GM12864 (cell line): ENCODE measurements at regions not wholly inside any gene's neighbourhood (a gene's known extent, or its start where the extent isn't known, plus 50 kb on each side); places are given as distances from the start of the nearest gene placed in this dataset.

Experiments used
- DNase-seq: peaks from one replicate; pipeline ENCODE4 v3.0.0-alpha.2; 2011; ENCODE audit warnings: low read depth
- H3K4me3 ChIP-seq: 2 replicates; pipeline ENCODE4 v1.5.1; 2011; ENCODE audit warnings: mild to moderate bottlenecking, low read depth, low read length, control low read depth
- TF ChIP-seq, protein P1 (sequence below): IDR thresholded peaks from 2 replicates; pipeline ENCODE4 v1.5.1; 2011; ENCODE audit warnings: low read depth, mild to moderate bottlenecking, moderate library complexity, low read length, control low read depth, inconsistent platforms; ENCODE audit errors: missing control alignments

DNA sequence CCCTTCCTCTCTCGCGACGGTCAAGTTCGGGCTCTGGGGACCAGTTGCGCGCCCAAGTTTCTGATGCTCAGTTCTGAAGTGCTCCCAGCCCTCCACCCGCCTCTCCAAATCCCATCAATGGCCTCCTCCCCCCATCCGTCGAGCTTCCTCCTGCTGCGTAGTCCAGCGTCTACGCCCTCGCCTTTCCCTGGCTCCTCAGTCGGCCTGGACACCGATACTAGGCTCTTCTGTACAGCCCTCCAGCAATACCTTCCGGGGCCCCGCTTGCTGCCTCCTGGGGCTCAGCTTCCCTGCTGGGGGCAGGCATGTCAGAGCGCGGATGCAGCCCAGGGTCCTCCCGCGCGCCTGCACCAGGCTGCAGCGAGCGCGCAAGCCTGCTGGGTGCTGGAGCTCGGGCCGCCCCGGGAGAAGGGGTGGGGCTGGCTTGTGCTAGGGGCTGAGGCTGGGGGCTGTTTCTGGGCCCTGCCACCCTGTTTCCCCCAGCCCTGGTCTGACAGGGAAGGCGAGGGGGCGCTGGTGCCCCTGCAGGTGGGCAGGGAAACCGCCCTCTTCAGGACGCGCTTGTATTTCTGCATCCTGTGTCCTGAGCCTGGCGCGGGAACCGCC is 353.3 kb upstream of the SUCLG2 start:
- TF ChIP-seq, protein P1, sequence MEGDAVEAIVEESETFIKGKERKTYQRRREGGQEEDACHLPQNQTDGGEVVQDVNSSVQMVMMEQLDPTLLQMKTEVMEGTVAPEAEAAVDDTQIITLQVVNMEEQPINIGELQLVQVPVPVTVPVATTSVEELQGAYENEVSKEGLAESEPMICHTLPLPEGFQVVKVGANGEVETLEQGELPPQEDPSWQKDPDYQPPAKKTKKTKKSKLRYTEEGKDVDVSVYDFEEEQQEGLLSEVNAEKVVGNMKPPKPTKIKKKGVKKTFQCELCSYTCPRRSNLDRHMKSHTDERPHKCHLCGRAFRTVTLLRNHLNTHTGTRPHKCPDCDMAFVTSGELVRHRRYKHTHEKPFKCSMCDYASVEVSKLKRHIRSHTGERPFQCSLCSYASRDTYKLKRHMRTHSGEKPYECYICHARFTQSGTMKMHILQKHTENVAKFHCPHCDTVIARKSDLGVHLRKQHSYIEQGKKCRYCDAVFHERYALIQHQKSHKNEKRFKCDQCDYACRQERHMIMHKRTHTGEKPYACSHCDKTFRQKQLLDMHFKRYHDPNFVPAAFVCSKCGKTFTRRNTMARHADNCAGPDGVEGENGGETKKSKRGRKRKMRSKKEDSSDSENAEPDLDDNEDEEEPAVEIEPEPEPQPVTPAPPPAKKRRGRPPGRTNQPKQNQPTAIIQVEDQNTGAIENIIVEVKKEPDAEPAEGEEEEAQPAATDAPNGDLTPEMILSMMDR, result no peak
- DNase-seq, result no peak
- H3K4me3 ChIP-seq, result no peak overlapping the region

DNA sequence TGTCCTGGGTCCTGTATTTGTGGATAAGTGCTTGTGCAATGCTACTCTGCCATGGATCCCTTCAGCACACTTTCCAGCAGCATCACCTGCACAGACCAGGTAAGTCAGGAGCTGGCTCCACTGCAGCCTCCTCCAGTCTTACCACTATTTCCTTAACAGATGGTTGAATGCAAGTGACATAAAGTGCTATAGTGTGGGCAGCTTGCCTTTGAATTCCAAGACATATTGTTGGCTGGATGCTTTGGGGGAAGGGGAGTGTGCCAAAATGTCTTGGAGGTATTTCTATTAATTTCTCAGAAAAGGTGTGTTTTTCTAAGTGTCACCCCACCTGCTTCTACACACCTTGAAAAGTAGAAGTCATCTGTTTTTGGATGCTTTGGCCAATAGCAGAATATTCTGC is 352.2 kb upstream of the SUCLG2 start:
- TF ChIP-seq, protein P1, result no peak
- no peak overlapping the region for H3K4me3 ChIP-seq
- DNase-seq, result no peak

GRCh38 chr3:68004091-68004490 is 349.7 kb upstream of the SUCLG2 start:
- TF ChIP-seq, protein P1, result no peak
- no peak overlapping the region for H3K4me3 ChIP-seq
- no peak for DNase-seq

- TF ChIP-seq, protein P1, result no peak
- no peak overlapping the region for H3K4me3 ChIP-seq
- no peak for DNase-seq
These were observed 343.9 kb upstream of the SUCLG2 start for GRCh38 chr3:67998281-67998680.

DNA sequence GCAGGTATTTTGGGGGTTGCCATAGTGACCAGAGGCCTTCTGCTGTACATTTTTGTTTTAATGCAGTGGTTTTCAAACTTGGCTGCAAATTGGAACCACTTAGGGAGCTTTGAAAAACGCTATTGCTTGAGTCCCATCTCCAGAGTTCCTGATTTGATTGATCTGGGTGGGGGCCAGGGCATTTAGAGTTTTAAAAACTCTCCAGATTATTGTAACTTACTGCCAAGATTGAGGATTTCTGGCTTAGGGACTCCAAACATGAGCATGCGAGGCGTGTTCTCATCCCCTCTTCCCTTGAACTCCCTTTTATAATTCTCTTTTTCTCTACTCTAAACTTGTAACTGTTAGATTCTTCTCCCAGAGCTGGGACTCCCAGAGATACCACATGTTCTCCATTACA is 340.8 kb upstream of the SUCLG2 start:
- no peak overlapping the region for H3K4me3 ChIP-seq
- DNase-seq, result no peak
- TF ChIP-seq, protein P1, result no peak

DNA sequence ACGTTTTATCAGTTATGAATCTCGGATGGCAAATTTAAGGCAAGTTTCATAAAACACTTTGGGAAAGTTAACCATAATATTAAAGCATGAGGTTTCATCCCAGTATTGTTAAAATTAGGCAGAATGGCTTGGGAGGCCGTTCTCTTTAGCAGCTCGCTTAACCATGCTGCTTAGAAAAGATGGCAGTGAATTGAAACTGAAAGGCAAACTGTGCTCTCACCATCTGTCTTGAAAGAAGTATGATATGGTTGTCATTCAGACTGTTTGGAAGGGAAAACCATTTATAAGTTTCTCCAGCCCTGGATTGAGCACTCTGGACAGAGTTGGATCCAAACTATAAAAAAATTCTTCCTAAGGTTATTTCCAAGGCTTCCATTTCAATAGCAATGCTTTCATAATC is 332.3 kb upstream of the SUCLG2 start:
- no peak for DNase-seq
- TF ChIP-seq, protein P1, result no peak

DNA sequence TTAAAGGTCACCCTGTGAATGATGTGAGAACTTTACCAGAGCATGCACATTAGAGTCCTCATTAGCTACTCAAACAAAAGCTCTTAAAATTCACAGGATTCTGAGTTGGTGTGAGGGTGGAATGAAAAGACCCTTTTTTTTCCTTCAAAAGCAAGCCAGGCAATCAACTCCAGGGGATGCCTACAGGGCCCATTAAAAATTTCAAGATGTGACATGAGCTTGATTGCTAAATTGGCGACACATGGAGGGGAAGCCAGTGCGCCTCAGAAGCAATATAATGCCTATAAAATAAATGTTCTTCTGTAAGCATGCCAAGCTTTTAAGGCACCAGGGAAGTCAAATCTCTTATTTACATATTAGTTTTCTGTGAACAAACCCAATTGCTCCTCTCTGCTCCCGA is 328.8 kb upstream of the SUCLG2 start:
- TF ChIP-seq, protein P1, result no peak
- H3K4me3 ChIP-seq, result no peak overlapping the region
- no peak for DNase-seq

More for the DNA sequence above, 332.3 kb upstream of the SUCLG2 start:
- no peak overlapping the region for H3K4me3 ChIP-seq
